ENCODE measurements at regions not wholly inside any gene's neighbourhood (a gene's known extent, or its start where the extent isn't known, plus 50 kb on each side); places are given as distances from the start of the nearest gene placed in this dataset.

DNA sequence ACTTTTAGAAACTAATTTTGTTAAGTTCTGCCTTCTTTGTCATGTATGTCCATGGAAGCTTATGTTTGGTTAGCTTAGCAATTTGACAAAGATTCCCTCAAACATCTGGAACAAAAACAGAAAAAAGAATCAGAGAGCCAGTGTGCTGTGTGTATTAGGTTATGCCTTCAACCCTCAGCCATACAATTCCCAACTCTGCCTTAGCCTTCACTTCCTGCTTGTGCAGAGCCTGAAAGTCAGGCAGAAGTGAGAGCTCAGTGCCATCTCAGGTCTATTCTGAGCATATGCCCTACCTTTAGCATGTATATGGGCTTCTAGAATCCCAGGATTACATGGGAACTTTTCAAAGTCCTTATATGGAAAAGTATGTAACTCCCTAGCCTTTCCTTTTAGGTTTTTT, 58.2 kb upstream of the STOX2 start:
- CTCF ChIA-PET = interaction anchor here (0.9 kb wide), 1 partner anchor 320 kb away, joined by 3 read pairs; no protein-coding TSS in a partner anchor
- Histone ChIP-seq H3K9me3 (ENCODE audit: control extremely low read depth in 1 of 5, control insufficient read depth in 4 of 5, insufficient read depth in 2 of 5, low read depth in 1 of 5, low read length in 4 of 5) (peaks cover 4 to 19% (median 6%) of the 10 kb centered on the region in 5 experiments), H3K36me3 (ENCODE audit: control insufficient read depth in 4 of 4, insufficient read depth in 4 of 4, low read length in 3 of 4) (no peaks in the 10 kb centered on the region), H3K4me3 (ENCODE audit: control insufficient read depth in 1 of 7, extremely low read depth in 1 of 7, insufficient read depth in 4 of 7, low read depth in 2 of 7, low read length in 6 of 7) (no peak overlapping the region), H3K27me3 (replicated peaks in 2 of 5; ENCODE audit: control insufficient read depth in 4 of 5, insufficient read depth in 5 of 5, low read length in 4 of 5) (peaks cover 0 to 2% (median 0%) of the 10 kb centered on the region in 5 experiments), H3K27ac (ENCODE audit: insufficient read depth in 1 of 2, low read depth in 1 of 2, low read length in 2 of 2, poor library complexity in 1 of 2, severe bottlenecking in 2 of 2) (no peak overlapping the region), H3K4me1 (ENCODE audit: control extremely low read depth in 1 of 4, control insufficient read depth in 4 of 4, insufficient read depth in 4 of 4, low read length in 3 of 4) (no peaks in the 10 kb centered on the region)
- no peak for DNase-seq
- POLR2A ChIA-PET = no interaction called here

DNA sequence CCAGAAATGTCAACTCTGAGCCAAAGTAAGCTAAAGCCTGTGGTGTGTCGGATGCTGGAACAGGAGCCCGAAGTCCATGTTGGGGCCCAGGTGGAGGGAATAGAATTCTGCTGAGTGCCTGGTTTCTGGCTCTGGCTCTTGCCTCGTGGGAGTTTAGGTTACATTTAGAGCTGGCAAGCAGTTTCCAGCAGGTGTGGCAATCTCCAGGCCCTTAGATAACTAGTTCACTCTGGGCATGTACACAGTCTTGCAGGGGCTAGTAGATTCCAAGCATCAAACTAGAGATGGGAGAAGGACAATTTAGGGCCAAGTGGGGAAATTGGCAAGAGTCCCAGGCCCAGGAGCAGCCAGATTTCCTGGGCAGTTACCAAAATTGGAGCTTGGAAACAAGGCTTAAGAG, 56.3 kb upstream of the STOX2 start:
- ChIA-PET CTCF (interaction anchor here (1.3 kb wide), 1 partner anchor 319 kb away, joined by 6 read pairs; no protein-coding TSS in a partner anchor), POLR2A (no interaction called here)
- H3K4me1 ChIP-seq (ENCODE audit: control extremely low read depth in 1 of 4, control insufficient read depth in 4 of 4, insufficient read depth in 4 of 4, low read length in 3 of 4) = no peaks in the 10 kb centered on the region
- H3K9me3 ChIP-seq (ENCODE audit: control extremely low read depth in 1 of 5, control insufficient read depth in 4 of 5, insufficient read depth in 2 of 5, low read depth in 1 of 5, low read length in 4 of 5) = peaks cover 4 to 19% (median 6%) of the 10 kb centered on the region in 5 experiments
- H3K36me3 ChIP-seq (ENCODE audit: control insufficient read depth in 4 of 4, insufficient read depth in 4 of 4, low read length in 3 of 4) = no peaks in the 10 kb centered on the region
- H3K27me3 ChIP-seq (replicated peaks in 2 of 5; ENCODE audit: control insufficient read depth in 4 of 5, insufficient read depth in 5 of 5, low read length in 4 of 5) = no peaks in the 10 kb centered on the region
- no peak overlapping the region for H3K4me3 ChIP-seq (ENCODE audit: control insufficient read depth in 1 of 7, extremely low read depth in 1 of 7, insufficient read depth in 4 of 7, low read depth in 2 of 7, low read length in 6 of 7)
- H3K27ac ChIP-seq (ENCODE audit: insufficient read depth in 1 of 2, low read depth in 1 of 2, low read length in 2 of 2, poor library complexity in 1 of 2, severe bottlenecking in 2 of 2) = no peak overlapping the region
- DNase-seq = no peak
- 88% methylated on average over 2 of the region's 3 CpGs for WGBS (ENCODE audit: insufficient coverage)

DNA sequence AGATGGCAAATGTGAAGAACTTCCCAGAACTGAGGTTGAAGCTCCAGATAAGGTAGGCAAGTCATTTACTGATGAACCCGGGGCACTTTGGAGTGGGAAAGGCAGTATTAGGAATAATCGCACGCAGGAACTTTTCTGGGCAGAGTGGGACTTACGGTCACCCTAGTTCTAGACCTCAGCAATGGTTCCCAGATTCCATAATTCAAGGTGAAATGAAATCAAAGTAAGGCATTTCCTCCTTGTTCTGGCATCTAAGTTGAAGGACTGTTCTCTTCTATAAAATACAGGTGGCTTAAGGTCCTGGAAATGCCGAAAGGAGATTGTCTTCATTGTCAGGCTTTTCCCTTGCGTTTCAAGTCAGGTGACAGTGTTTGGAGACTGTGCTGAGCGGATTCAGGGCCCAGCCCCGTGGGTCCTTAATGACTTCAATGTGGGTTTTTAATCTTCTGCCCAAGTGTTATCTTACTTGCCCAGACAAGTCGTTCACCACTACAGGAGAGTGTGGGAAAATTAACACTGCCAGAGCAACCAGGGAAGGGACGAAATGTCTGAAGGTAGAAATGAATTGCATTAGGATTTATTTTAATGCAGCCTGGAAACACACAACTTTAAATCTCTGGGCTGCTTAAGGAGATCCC, 52.1 kb upstream of the STOX2 start:
- no peaks in the 10 kb centered on the region for H3K4me1 ChIP-seq (ENCODE audit: control extremely low read depth in 1 of 4, control insufficient read depth in 4 of 4, insufficient read depth in 4 of 4, low read length in 3 of 4)
- WGBS (ENCODE audit: insufficient coverage) = 80% methylated on average over 9 of the region's 10 CpGs
- peaks cover 0 to 2% (median 0%) of the 10 kb centered on the region in 5 experiments for H3K27me3 ChIP-seq (replicated peaks in 2 of 5; ENCODE audit: control insufficient read depth in 4 of 5, insufficient read depth in 5 of 5, low read length in 4 of 5)
- H3K9me3 ChIP-seq (ENCODE audit: control extremely low read depth in 1 of 5, control insufficient read depth in 4 of 5, insufficient read depth in 2 of 5, low read depth in 1 of 5, low read length in 4 of 5) = peaks cover 0 to under 1% (median 0%) of the 10 kb centered on the region in 5 experiments
- no peak overlapping the region for H3K27ac ChIP-seq (ENCODE audit: insufficient read depth in 1 of 2, low read depth in 1 of 2, low read length in 2 of 2, poor library complexity in 1 of 2, severe bottlenecking in 2 of 2)
- CTCF ChIA-PET = no interaction called here
- H3K4me3 ChIP-seq (ENCODE audit: control insufficient read depth in 1 of 7, extremely low read depth in 1 of 7, insufficient read depth in 4 of 7, low read depth in 2 of 7, low read length in 6 of 7) = no peak overlapping the region
- peak; percentile 40 to 67 (median 53) for DNase-seq
- no peaks in the 10 kb centered on the region for H3K36me3 ChIP-seq (ENCODE audit: control insufficient read depth in 4 of 4, insufficient read depth in 4 of 4, low read length in 3 of 4)
- POLR2A ChIA-PET = no interaction called here

DNA sequence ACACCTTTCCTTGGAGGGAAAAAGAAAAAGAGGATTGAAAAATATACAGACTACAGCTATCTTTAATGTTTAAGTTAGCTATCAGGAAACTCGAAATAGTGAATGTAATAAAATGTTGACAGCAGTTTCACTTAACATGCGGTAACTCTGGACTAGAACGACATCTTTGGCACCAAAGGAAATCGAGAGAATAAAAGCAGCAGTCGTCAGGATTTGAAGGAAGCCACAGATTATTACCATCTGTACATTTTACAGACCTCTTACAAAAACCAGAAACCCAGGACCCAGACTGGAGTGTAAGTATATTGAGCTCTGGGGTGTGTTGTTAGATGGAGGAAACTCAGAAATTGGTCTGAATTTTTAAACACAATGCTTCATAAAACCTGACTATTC, 51.6 kb upstream of the STOX2 start:
- Histone ChIP-seq H3K9me3 (ENCODE audit: control extremely low read depth in 1 of 5, control insufficient read depth in 4 of 5, insufficient read depth in 2 of 5, low read depth in 1 of 5, low read length in 4 of 5) (no peaks in the 10 kb centered on the region), H3K4me1 (ENCODE audit: control extremely low read depth in 1 of 4, control insufficient read depth in 4 of 4, insufficient read depth in 4 of 4, low read length in 3 of 4) (no peaks in the 10 kb centered on the region), H3K4me3 (ENCODE audit: control insufficient read depth in 1 of 7, extremely low read depth in 1 of 7, insufficient read depth in 4 of 7, low read depth in 2 of 7, low read length in 6 of 7) (no peak overlapping the region), H3K36me3 (ENCODE audit: control insufficient read depth in 4 of 4, insufficient read depth in 4 of 4, low read length in 3 of 4) (no peaks in the 10 kb centered on the region), H3K27ac (ENCODE audit: insufficient read depth in 1 of 2, low read depth in 1 of 2, low read length in 2 of 2, poor library complexity in 1 of 2, severe bottlenecking in 2 of 2) (no peak overlapping the region), H3K27me3 (replicated peaks in 2 of 5; ENCODE audit: control insufficient read depth in 4 of 5, insufficient read depth in 5 of 5, low read length in 4 of 5) (peaks cover 0 to 2% (median 0%) of the 10 kb centered on the region in 5 experiments)
- WGBS (ENCODE audit: insufficient coverage) = 100% methylated on average over 2 of the region's 5 CpGs
- POLR2A ChIA-PET = no interaction called here
- DNase-seq = peak in 2 of 3 donors; percentile 23 to 31
- CTCF ChIA-PET = no interaction called here

Measured in common myeloid progenitor, CD34-positive (primary cell).